Neural progenitor cell (in vitro differentiated cells): ENCODE measurements at regions not wholly inside any gene's neighbourhood (a gene's known extent, or its start where the extent isn't known, plus 50 kb on each side); places are given as distances from the start of the nearest gene placed in this dataset.

ENCODE experiments used
- EZH2phosphoT487 ChIP-seq: fragments of 200-600 bp; sonication (generic); IDR thresholded peaks from 2 replicates; pipeline ENCODE4 v1.6.1; 2017; ENCODE audit warnings: antibody characterized with exemption
- TF ChIP-seq, protein P1 (sequence below): fragments of 200-600 bp; sonication (generic); IDR thresholded peaks from 2 replicates; pipeline ENCODE4 v1.5.1; 2017; ENCODE audit warnings: antibody characterized with exemption, mild to moderate bottlenecking

DNA sequence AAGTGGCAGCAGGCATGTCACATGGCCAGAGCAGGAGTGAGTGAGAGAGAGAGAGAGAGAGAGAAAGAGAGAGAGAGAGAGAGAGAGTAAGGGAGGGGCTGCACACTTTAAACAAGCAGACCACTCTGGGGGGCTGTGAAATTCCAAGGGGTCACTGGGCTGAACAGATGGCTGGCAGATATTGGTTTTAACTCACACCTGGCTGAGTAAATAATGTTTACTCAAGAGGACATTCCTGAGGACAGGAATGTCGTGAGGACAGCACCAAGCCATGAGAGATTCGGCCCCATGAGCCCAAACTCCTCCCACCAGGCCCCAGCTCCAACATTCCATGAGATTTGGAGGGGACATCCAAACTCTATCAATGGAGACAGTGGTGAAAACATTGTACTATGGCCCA lies 269.7 kb downstream of the CBLN1 start:
- TF ChIP-seq, protein P1, sequence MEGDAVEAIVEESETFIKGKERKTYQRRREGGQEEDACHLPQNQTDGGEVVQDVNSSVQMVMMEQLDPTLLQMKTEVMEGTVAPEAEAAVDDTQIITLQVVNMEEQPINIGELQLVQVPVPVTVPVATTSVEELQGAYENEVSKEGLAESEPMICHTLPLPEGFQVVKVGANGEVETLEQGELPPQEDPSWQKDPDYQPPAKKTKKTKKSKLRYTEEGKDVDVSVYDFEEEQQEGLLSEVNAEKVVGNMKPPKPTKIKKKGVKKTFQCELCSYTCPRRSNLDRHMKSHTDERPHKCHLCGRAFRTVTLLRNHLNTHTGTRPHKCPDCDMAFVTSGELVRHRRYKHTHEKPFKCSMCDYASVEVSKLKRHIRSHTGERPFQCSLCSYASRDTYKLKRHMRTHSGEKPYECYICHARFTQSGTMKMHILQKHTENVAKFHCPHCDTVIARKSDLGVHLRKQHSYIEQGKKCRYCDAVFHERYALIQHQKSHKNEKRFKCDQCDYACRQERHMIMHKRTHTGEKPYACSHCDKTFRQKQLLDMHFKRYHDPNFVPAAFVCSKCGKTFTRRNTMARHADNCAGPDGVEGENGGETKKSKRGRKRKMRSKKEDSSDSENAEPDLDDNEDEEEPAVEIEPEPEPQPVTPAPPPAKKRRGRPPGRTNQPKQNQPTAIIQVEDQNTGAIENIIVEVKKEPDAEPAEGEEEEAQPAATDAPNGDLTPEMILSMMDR: no peak
- no peak for TF ChIP-seq EZH2phosphoT487
